ENCODE measurements at regions not wholly inside any gene's neighbourhood (a gene's known extent, or its start where the extent isn't known, plus 50 kb on each side); places are given as distances from the start of the nearest gene placed in this dataset.

DNA sequence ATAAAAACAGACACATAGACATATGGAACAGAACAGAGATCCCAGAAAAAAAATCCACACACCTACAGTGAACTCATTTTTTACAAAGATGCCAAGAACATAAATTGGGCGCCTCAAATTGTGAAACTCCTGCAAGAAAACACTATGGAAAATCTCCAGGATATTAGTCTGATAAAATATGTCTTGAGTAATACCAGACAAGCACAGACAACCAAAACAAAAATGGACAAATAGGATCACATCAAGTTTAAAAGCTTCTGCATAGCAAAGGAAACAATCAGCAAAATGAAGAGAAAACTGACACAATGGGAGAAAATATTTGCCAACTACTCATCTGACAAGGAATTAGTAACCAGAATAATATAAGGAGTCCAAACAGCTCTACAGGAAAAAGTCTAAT lies 337.3 kb upstream of the DIPK2B start:
- no peaks in the 10 kb centered on the region for H3K4me1 ChIP-seq (ENCODE audit: control insufficient read depth, insufficient read depth, low read length)
- H3K4me3 ChIP-seq (ENCODE audit: insufficient read depth, low read depth, low read length): no peak overlapping the region
- H3K36me3 ChIP-seq (ENCODE audit: control insufficient read depth, insufficient read depth, low read length): no peaks in the 10 kb centered on the region
- no peaks in the 10 kb centered on the region for H3K9me3 ChIP-seq (ENCODE audit: control insufficient read depth, low read length)
- no CpG with 5 or more reads among the region's 1 CpG for WGBS, 2 experiments
- no peaks in the 10 kb centered on the region for H3K27me3 ChIP-seq (ENCODE audit: control insufficient read depth, insufficient read depth, low read length, poor library complexity, severe bottlenecking)
- H3K27ac ChIP-seq (ENCODE audit: insufficient read depth, low read depth, low read length, poor library complexity, severe bottlenecking): no peak overlapping the region

DNA sequence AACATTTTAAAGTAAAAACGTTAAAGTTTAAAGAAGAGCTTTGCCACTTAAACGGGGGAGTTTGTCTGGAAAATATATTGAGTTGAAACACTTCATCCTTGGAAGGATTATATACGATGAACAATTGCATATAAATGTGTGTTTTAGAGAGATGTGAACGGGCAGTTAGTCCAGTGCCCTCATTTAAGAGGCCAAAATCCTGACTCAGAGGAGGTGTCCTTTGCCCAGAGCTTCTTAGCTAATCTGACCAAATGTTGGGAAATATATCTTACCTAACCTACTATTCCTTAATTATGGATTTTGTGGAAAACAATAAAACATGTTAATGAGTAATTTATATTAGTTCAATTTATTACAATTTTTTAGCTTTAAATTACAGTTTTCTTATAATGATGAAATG lies 327.2 kb upstream of the DIPK2B start:
- 92 to 95% methylated on average over 4 of the region's 4 CpGs for WGBS, 2 experiments
- Histone ChIP-seq H3K9me3 (ENCODE audit: control insufficient read depth, low read length) (no peaks in the 10 kb centered on the region), H3K4me3 (ENCODE audit: insufficient read depth, low read depth, low read length) (no peak overlapping the region), H3K36me3 (ENCODE audit: control insufficient read depth, insufficient read depth, low read length) (no peaks in the 10 kb centered on the region), H3K27ac (ENCODE audit: insufficient read depth, low read depth, low read length, poor library complexity, severe bottlenecking) (no peak overlapping the region), H3K27me3 (ENCODE audit: control insufficient read depth, insufficient read depth, low read length, poor library complexity, severe bottlenecking) (no peaks in the 10 kb centered on the region), H3K4me1 (ENCODE audit: control insufficient read depth, insufficient read depth, low read length) (no peaks in the 10 kb centered on the region)

- no peaks in the 10 kb centered on the region for H3K9me3 ChIP-seq (ENCODE audit: control insufficient read depth, low read length)
- 93 to 96% methylated on average over 2 of the region's 3 CpGs for WGBS, 2 experiments
- no peak overlapping the region for H3K27ac ChIP-seq (ENCODE audit: insufficient read depth, low read depth, low read length, poor library complexity, severe bottlenecking)
- H3K4me3 ChIP-seq (ENCODE audit: insufficient read depth, low read depth, low read length): no peak overlapping the region
- H3K4me1 ChIP-seq (ENCODE audit: control insufficient read depth, insufficient read depth, low read length): no peaks in the 10 kb centered on the region
- no peaks in the 10 kb centered on the region for H3K27me3 ChIP-seq (ENCODE audit: control insufficient read depth, insufficient read depth, low read length, poor library complexity, severe bottlenecking)
- H3K36me3 ChIP-seq (ENCODE audit: control insufficient read depth, insufficient read depth, low read length): no peaks in the 10 kb centered on the region
Observed at GRCh38 chrX:45524805-45525204, 324.1 kb upstream of the DIPK2B start.

- no peak overlapping the region for H3K4me3 ChIP-seq (ENCODE audit: insufficient read depth, low read depth, low read length)
- WGBS, 2 experiments: 100% methylated on average over 1 of the region's 1 CpG
Observed at GRCh38 chrX:45524296-45524695, 323.6 kb upstream of the DIPK2B start.

DNA sequence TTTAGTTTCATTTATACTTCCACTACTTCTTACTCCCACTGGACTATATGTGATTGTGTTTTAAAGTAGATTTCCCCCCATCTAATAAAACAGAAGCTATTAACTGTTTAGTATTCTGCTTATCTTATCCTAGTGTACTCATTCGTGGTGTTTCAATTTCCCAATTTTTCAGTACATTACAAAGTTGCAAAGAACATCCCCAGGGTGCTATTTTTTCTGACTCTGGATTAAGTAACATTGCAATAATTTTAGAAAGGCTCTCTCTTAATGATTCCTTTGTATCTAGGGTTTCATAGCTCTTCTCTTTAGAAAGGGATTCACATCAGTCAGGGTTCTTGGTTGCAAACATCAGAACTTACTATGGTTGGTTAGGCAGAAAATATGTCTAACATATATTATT lies 317.9 kb upstream of the DIPK2B start:
- Histone ChIP-seq H3K27ac (ENCODE audit: insufficient read depth, low read depth, low read length, poor library complexity, severe bottlenecking) (no peak overlapping the region), H3K4me3 (ENCODE audit: insufficient read depth, low read depth, low read length) (no peak overlapping the region), H3K27me3 (ENCODE audit: control insufficient read depth, insufficient read depth, low read length, poor library complexity, severe bottlenecking) (no peaks in the 10 kb centered on the region), H3K9me3 (ENCODE audit: control insufficient read depth, low read length) (no peaks in the 10 kb centered on the region), H3K36me3 (ENCODE audit: control insufficient read depth, insufficient read depth, low read length) (no peaks in the 10 kb centered on the region), H3K4me1 (ENCODE audit: control insufficient read depth, insufficient read depth, low read length) (no peaks in the 10 kb centered on the region)
- 100% methylated on average over 1 of the region's 1 CpG; no CpG with 5 or more reads in 1 of the 2 experiments for WGBS, 2 experiments

More at GRCh38 chrX:45524296-45524695, 323.6 kb upstream of the DIPK2B start:
- H3K36me3 ChIP-seq (ENCODE audit: control insufficient read depth, insufficient read depth, low read length): no peaks in the 10 kb centered on the region
- no peak overlapping the region for H3K27ac ChIP-seq (ENCODE audit: insufficient read depth, low read depth, low read length, poor library complexity, severe bottlenecking)
- no peaks in the 10 kb centered on the region for H3K4me1 ChIP-seq (ENCODE audit: control insufficient read depth, insufficient read depth, low read length)
- H3K9me3 ChIP-seq (ENCODE audit: control insufficient read depth, low read length): no peaks in the 10 kb centered on the region
- H3K27me3 ChIP-seq (ENCODE audit: control insufficient read depth, insufficient read depth, low read length, poor library complexity, severe bottlenecking): no peaks in the 10 kb centered on the region

- no peaks in the 10 kb centered on the region for H3K4me1 ChIP-seq (ENCODE audit: control insufficient read depth, insufficient read depth, low read length)
- WGBS, 2 experiments: 92 to 95% methylated on average over 4 of the region's 5 CpGs
- H3K4me3 ChIP-seq (ENCODE audit: insufficient read depth, low read depth, low read length): no peak overlapping the region
- H3K27ac ChIP-seq (ENCODE audit: insufficient read depth, low read depth, low read length, poor library complexity, severe bottlenecking): no peak overlapping the region
- no peaks in the 10 kb centered on the region for H3K27me3 ChIP-seq (ENCODE audit: control insufficient read depth, insufficient read depth, low read length, poor library complexity, severe bottlenecking)
- no peaks in the 10 kb centered on the region for H3K9me3 ChIP-seq (ENCODE audit: control insufficient read depth, low read length)
- H3K36me3 ChIP-seq (ENCODE audit: control insufficient read depth, insufficient read depth, low read length): no peaks in the 10 kb centered on the region
Observed at GRCh38 chrX:45517090-45517973, 316.7 kb upstream of the DIPK2B start.

DNA sequence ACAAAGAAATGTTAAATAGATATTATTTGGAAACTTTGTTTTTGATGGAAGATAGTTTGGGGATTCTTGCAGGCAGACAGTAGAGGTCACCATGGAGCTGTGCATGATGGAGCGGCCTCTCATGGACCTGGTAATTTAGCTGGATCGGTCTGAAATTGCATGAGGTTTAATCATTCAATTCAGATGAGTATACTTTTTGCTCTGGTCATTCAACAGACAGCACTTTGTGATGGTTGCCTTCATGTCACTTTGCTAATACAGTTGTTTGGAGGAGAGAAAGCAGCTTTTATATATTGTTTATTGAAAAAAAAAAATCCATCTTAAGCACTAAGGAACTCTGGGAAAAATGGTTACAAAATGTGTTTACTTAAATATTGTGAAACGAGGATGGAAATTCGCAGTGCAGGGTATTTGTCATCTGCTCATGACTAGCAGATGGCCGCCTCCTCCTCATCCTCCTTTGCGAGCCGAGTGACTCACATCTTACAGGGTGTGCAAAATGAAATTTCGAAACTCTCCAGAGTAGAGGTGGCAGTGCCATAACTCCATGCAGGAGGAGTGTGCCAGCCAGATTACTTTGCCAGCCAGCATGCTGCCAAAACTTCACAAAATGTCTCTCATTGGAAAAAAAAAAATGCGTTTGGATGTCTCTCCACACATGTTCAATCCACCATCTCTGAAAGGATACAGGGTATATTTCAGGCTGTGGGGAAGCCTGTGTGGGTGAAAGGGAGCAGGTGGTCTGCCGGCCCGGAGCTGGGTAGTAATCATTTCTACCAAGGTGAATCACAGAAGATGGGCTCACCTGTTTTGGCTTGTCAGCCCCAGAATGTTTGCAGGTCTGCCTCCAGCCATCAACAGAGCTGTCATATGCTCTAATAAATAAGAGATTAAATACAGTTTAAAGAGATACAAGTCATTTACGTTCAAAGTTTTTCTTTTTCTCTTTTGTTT lies 314.9 kb upstream of the DIPK2B start:
- no peak overlapping the region for H3K27ac ChIP-seq (ENCODE audit: insufficient read depth, low read depth, low read length, poor library complexity, severe bottlenecking)

DNA sequence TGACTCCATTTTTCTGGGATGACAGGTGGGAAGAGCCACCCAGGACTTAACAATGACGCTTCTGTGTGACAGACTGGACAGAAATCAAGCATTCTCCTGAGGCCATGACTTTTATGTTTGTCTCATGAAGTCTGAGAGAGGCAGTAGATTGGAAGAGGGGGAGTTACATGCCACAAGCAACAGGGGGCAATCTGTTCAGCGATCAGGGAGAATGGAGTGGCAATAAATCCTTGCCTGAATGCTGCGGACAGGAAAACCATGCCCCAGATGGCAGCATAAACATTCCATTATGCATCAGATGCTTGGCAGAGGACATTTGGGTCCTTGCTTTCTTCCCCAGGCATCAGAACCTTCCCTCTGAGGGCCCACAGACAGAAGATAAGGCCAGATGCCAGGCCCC lies 312.4 kb upstream of the DIPK2B start:
- Histone ChIP-seq H3K27me3 (ENCODE audit: control insufficient read depth, insufficient read depth, low read length, poor library complexity, severe bottlenecking) (no peaks in the 10 kb centered on the region), H3K4me3 (ENCODE audit: insufficient read depth, low read depth, low read length) (no peak overlapping the region), H3K4me1 (ENCODE audit: control insufficient read depth, insufficient read depth, low read length) (no peaks in the 10 kb centered on the region), H3K27ac (ENCODE audit: insufficient read depth, low read depth, low read length, poor library complexity, severe bottlenecking) (no peak overlapping the region), H3K36me3 (ENCODE audit: control insufficient read depth, insufficient read depth, low read length) (no peaks in the 10 kb centered on the region), H3K9me3 (ENCODE audit: control insufficient read depth, low read length) (no peaks in the 10 kb centered on the region)
- 77 to 82% methylated on average over 3 of the region's 3 CpGs for WGBS, 2 experiments

More for the DNA sequence above, 314.9 kb upstream of the DIPK2B start:
- Histone ChIP-seq H3K9me3 (ENCODE audit: control insufficient read depth, low read length) (no peaks in the 10 kb centered on the region), H3K27me3 (ENCODE audit: control insufficient read depth, insufficient read depth, low read length, poor library complexity, severe bottlenecking) (no peaks in the 10 kb centered on the region), H3K4me3 (ENCODE audit: insufficient read depth, low read depth, low read length) (no peak overlapping the region), H3K36me3 (ENCODE audit: control insufficient read depth, insufficient read depth, low read length) (no peaks in the 10 kb centered on the region), H3K4me1 (ENCODE audit: control insufficient read depth, insufficient read depth, low read length) (no peaks in the 10 kb centered on the region)
- 79 to 86% methylated on average over 10 to 11 of the region's 12 CpGs for WGBS, 2 experiments

DNA sequence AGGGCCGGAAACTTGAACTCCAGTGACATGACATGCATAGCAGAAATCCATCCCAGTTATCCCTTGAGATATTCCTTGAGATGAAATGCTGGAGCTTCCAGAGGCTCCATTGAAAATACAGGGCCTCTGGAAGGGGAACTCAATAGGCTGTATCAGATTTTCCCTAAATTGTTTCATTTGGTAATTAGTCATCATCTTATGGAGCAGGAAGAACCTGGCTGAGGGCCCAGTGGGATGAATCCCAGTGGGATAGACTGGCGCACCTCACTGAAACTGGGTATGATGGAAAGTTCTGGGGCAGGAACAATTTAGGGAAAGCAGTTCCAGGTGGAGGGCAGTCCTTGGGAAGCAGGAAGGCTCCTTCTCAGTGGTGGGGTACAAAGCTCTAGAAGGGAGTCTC lies 307.8 kb upstream of the DIPK2B start:
- no peaks in the 10 kb centered on the region for H3K4me1 ChIP-seq (ENCODE audit: control insufficient read depth, insufficient read depth, low read length)
- no peaks in the 10 kb centered on the region for H3K36me3 ChIP-seq (ENCODE audit: control insufficient read depth, insufficient read depth, low read length)
- WGBS, 2 experiments: 91 to 96% methylated on average over 2 of the region's 2 CpGs

GRCh38 chrX:45506149-45506730 lies 305.6 kb upstream of the DIPK2B start:
- WGBS, 2 experiments: 100% methylated on average over 2 of the region's 2 CpGs; no CpG with 5 or more reads in 1 of the 2 experiments
- H3K36me3 ChIP-seq (ENCODE audit: control insufficient read depth, insufficient read depth, low read length): no peaks in the 10 kb centered on the region
- no peaks in the 10 kb centered on the region for H3K4me1 ChIP-seq (ENCODE audit: control insufficient read depth, insufficient read depth, low read length)
- H3K27ac ChIP-seq (ENCODE audit: insufficient read depth, low read depth, low read length, poor library complexity, severe bottlenecking): no peak overlapping the region
- H3K4me3 ChIP-seq (ENCODE audit: insufficient read depth, low read depth, low read length): no peak overlapping the region
- no peaks in the 10 kb centered on the region for H3K27me3 ChIP-seq (ENCODE audit: control insufficient read depth, insufficient read depth, low read length, poor library complexity, severe bottlenecking)
- no peaks in the 10 kb centered on the region for H3K9me3 ChIP-seq (ENCODE audit: control insufficient read depth, low read length)

More for the DNA sequence above, 307.8 kb upstream of the DIPK2B start:
- H3K4me3 ChIP-seq (ENCODE audit: insufficient read depth, low read depth, low read length): no peak overlapping the region
- no peaks in the 10 kb centered on the region for H3K9me3 ChIP-seq (ENCODE audit: control insufficient read depth, low read length)
- H3K27ac ChIP-seq (ENCODE audit: insufficient read depth, low read depth, low read length, poor library complexity, severe bottlenecking): no peak overlapping the region
- H3K27me3 ChIP-seq (ENCODE audit: control insufficient read depth, insufficient read depth, low read length, poor library complexity, severe bottlenecking): no peaks in the 10 kb centered on the region
